ENCODE measurements at regions not wholly inside any gene's neighbourhood (a gene's known extent, or its start where the extent isn't known, plus 50 kb on each side); places are given as distances from the start of the nearest gene placed in this dataset.

DNA sequence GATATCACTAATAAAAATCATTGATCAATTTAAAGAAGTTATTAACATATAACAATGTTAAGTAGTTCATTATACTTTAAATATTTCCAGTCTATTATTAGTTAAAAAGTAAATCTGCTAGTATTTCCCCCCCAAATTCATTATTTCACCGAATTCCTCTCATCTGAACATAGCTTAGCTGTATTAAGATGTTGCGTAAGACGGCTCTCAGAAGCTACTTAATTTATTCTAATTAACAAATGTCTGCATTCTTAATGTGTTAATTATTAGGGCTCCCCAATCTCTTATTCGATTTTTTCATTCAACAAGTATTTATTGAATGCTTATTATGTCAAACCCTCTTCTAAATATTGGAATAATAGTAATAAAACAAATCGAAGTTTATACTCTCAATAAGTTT lies 290.7 kb downstream of the TRIML1 start:
- no peaks in the 10 kb centered on the region for H3K27me3 ChIP-seq (ENCODE audit: control insufficient read depth, low read length)
- no peaks in the 10 kb centered on the region; the same call in none of the 2 replicates for H3K9me3 ChIP-seq (ENCODE audit: control insufficient read depth, insufficient read depth, low read length)
- no peaks in the 10 kb centered on the region for H3F3A ChIP-seq (ENCODE audit: control insufficient read depth, insufficient read depth)
- H3K36me3 ChIP-seq (ENCODE audit: control insufficient read depth, low read length): no peaks in the 10 kb centered on the region
- H3K4me3 ChIP-seq (ENCODE audit: low read length): no peak overlapping the region
- H3K79me2 ChIP-seq (ENCODE audit: control insufficient read depth, low read length): no peaks in the 10 kb centered on the region
- H3K4me2 ChIP-seq (ENCODE audit: low read length): no peak overlapping the region
- H4K20me1 ChIP-seq (ENCODE audit: control insufficient read depth, insufficient read depth, low read depth, low read length): no peaks in the 10 kb centered on the region
- no peak for TF ChIP-seq EZH2phosphoT487 (IDR thresholded peaks at IDR 0.05; ENCODE audit: borderline replicate concordance, low read length)
- TF ChIP-seq, protein P1, sequence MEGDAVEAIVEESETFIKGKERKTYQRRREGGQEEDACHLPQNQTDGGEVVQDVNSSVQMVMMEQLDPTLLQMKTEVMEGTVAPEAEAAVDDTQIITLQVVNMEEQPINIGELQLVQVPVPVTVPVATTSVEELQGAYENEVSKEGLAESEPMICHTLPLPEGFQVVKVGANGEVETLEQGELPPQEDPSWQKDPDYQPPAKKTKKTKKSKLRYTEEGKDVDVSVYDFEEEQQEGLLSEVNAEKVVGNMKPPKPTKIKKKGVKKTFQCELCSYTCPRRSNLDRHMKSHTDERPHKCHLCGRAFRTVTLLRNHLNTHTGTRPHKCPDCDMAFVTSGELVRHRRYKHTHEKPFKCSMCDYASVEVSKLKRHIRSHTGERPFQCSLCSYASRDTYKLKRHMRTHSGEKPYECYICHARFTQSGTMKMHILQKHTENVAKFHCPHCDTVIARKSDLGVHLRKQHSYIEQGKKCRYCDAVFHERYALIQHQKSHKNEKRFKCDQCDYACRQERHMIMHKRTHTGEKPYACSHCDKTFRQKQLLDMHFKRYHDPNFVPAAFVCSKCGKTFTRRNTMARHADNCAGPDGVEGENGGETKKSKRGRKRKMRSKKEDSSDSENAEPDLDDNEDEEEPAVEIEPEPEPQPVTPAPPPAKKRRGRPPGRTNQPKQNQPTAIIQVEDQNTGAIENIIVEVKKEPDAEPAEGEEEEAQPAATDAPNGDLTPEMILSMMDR (IDR thresholded peaks at IDR 0.05; ENCODE audit: low read depth, low read length, poor library complexity, severe bottlenecking): no peak
- no peak overlapping the region for H3K27ac ChIP-seq (ENCODE audit: low read depth, low read length)
- H3K4me1 ChIP-seq (ENCODE audit: control insufficient read depth, low read length): no peaks in the 10 kb centered on the region
- no peaks in the 10 kb centered on the region for H3K9me2 ChIP-seq (replicated peaks; ENCODE audit: control insufficient read depth, low read length)

DNA sequence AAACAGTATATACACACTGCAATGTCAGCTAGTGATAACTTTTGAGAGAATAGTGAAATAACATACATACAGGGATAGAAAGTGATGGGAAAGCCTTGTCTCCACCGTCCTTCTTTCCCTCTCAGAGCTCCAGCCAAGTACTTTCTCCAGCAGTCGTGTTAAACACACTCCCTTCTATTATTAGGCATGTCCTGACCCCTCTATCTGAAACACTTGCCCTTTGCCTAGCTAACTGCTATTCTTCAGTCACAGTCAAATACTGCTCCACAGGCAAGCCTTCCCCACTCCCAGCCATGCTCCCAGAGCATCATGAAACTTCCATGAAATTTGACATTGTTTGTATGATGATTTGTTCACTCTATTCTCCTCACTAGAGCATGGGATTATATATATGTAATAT lies 291.1 kb downstream of the TRIML1 start:
- H3K4me1 ChIP-seq (ENCODE audit: control insufficient read depth, low read length): no peaks in the 10 kb centered on the region
- H3K9me2 ChIP-seq (replicated peaks; ENCODE audit: control insufficient read depth, low read length): no peaks in the 10 kb centered on the region
- no peaks in the 10 kb centered on the region for H3K27me3 ChIP-seq (ENCODE audit: control insufficient read depth, low read length)
- H4K20me1 ChIP-seq (ENCODE audit: control insufficient read depth, insufficient read depth, low read depth, low read length): no peaks in the 10 kb centered on the region
- no peaks in the 10 kb centered on the region for H3F3A ChIP-seq (ENCODE audit: control insufficient read depth, insufficient read depth)
- TF ChIP-seq EZH2phosphoT487 (IDR thresholded peaks at IDR 0.05; ENCODE audit: borderline replicate concordance, low read length): no peak
- H3K9me3 ChIP-seq (ENCODE audit: control insufficient read depth, insufficient read depth, low read length): no peaks in the 10 kb centered on the region; the same call in none of the 2 replicates
- no peaks in the 10 kb centered on the region for H3K36me3 ChIP-seq (ENCODE audit: control insufficient read depth, low read length)
- H3K4me2 ChIP-seq (ENCODE audit: low read length): no peak overlapping the region
- no peaks in the 10 kb centered on the region for H3K79me2 ChIP-seq (ENCODE audit: control insufficient read depth, low read length)
- H3K27ac ChIP-seq (ENCODE audit: low read depth, low read length): no peak overlapping the region
- no peak overlapping the region for H3K4me3 ChIP-seq (ENCODE audit: low read length)

DNA sequence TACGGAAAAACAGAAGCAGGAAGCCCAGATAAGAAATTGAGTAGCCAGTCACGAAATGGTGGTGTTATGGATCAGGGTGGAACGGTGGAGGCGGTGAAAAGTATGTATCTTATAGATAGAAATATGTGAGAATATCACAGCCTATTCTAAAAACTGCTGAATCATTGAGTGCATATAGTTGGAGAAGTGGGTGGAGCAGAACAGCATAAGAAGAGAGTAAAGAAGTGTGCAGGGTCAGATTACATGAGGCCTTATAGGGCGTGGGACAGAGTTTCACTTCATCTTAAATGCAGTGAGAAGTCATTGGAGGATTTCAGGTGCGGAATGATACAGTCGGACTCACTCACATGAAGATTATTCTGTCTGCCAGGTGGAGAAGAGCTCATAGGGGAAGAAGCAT lies 293.1 kb downstream of the TRIML1 start:
- H3F3A ChIP-seq (ENCODE audit: control insufficient read depth, insufficient read depth): no peaks in the 10 kb centered on the region
- no peaks in the 10 kb centered on the region for H4K20me1 ChIP-seq (ENCODE audit: control insufficient read depth, insufficient read depth, low read depth, low read length)
- H3K9me3 ChIP-seq (ENCODE audit: control insufficient read depth, insufficient read depth, low read length): no peaks in the 10 kb centered on the region; the same call in none of the 2 replicates
- no peaks in the 10 kb centered on the region for H3K79me2 ChIP-seq (ENCODE audit: control insufficient read depth, low read length)
- no peaks in the 10 kb centered on the region for H3K27me3 ChIP-seq (ENCODE audit: control insufficient read depth, low read length)
- no peak overlapping the region for H3K4me3 ChIP-seq (ENCODE audit: low read length)
- TF ChIP-seq, protein P1 (IDR thresholded peaks at IDR 0.05; ENCODE audit: low read depth, low read length, poor library complexity, severe bottlenecking): no peak
- TF ChIP-seq EZH2phosphoT487 (IDR thresholded peaks at IDR 0.05; ENCODE audit: borderline replicate concordance, low read length): no peak
- H3K36me3 ChIP-seq (ENCODE audit: control insufficient read depth, low read length): no peaks in the 10 kb centered on the region
- H3K4me2 ChIP-seq (ENCODE audit: low read length): no peak overlapping the region
- H3K4me1 ChIP-seq (ENCODE audit: control insufficient read depth, low read length): no peaks in the 10 kb centered on the region
- no peak overlapping the region for H3K27ac ChIP-seq (ENCODE audit: low read depth, low read length)
- H3K9me2 ChIP-seq (replicated peaks; ENCODE audit: control insufficient read depth, low read length): no peaks in the 10 kb centered on the region

DNA sequence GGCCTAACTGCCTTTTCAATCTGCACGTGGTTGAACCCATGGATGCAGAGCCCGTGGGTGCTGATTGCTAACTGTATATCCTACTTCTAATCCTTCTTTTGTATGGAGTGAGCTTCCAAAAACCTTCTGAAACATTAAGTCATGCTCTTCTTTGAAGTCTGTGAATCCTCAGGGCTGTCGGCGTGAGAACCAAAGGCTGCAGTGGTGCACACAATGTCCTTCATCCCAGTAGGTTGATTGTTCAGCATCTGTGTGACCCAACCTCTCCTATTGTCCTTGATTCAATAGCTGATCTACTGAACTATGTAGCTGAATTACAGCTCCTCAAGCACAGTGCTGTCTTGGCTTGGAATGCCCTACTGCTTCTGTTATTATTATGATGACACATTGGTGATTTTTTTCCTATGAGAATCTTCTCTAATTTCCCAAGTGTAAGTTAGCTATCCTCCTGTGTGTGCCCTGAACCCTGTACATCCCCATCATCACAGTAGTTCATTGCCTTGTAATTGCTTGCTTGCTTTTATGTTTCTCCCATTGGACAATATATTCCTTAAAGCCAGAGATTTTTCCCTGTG lies 294.6 kb downstream of the TRIML1 start:
- no peaks in the 10 kb centered on the region for H3K36me3 ChIP-seq (ENCODE audit: control insufficient read depth, low read length)
- no peaks in the 10 kb centered on the region; the same call in none of the 2 replicates for H3K9me3 ChIP-seq (ENCODE audit: control insufficient read depth, insufficient read depth, low read length)
- no peaks in the 10 kb centered on the region for H3K27me3 ChIP-seq (ENCODE audit: control insufficient read depth, low read length)
- no peaks in the 10 kb centered on the region for H3K79me2 ChIP-seq (ENCODE audit: control insufficient read depth, low read length)
- no peak overlapping the region for H3K4me3 ChIP-seq (ENCODE audit: low read length)
- no peaks in the 10 kb centered on the region for H3K9me2 ChIP-seq (replicated peaks; ENCODE audit: control insufficient read depth, low read length)
- no peaks in the 10 kb centered on the region for H3K4me1 ChIP-seq (ENCODE audit: control insufficient read depth, low read length)
- no peak overlapping the region for H3K4me2 ChIP-seq (ENCODE audit: low read length)
- TF ChIP-seq EZH2phosphoT487 (IDR thresholded peaks at IDR 0.05; ENCODE audit: borderline replicate concordance, low read length): no peak
- TF ChIP-seq, protein P1 (IDR thresholded peaks at IDR 0.05; ENCODE audit: low read depth, low read length, poor library complexity, severe bottlenecking): no peak
- no peak overlapping the region for H3K27ac ChIP-seq (ENCODE audit: low read depth, low read length)
- no peaks in the 10 kb centered on the region for H3F3A ChIP-seq (ENCODE audit: control insufficient read depth, insufficient read depth)
- no peaks in the 10 kb centered on the region for H4K20me1 ChIP-seq (ENCODE audit: control insufficient read depth, insufficient read depth, low read depth, low read length)

Data from DOHH2 (cell line).